CD4-positive, alpha-beta T cell (primary cell): ENCODE measurements at regions not wholly inside any gene's neighbourhood (a gene's known extent, or its start where the extent isn't known, plus 50 kb on each side); places are given as distances from the start of the nearest gene placed in this dataset.

Experiments
- ATAC-seq: fragments of 200-7000 bp; cut with Tn5 transposase; one replicate; pipeline ENCODE4 v1.10.0; 2022; ENCODE audit warnings: mild to moderate bottlenecking; ENCODE audit not compliant: poor library complexity
- CTCF ChIA-PET: fragments of 350-600 bp; sonication (Branson Sonifier 250); formaldehyde crosslinking; loops from one replicate; lab custom pipeline; 2021; ENCODE audit warnings: antibody characterized with exemption, inconsistent platforms; lab: Charles Lee
- POLR2A ChIA-PET: fragments of 350-600 bp; sonication (Branson Sonifier 250); formaldehyde crosslinking; loops from one replicate; lab custom pipeline; 2021; ENCODE audit warnings: antibody characterized with exemption, inconsistent platforms; lab: Charles Lee
- DNase-seq, 14 experiments: peaks; one replicate each; pipeline ENCODE4 v3.0.0-alpha.2; 2013 to 2020; ENCODE audit warnings: mixed read lengths in 2 of 14
- H3K27ac ChIP-seq, 2 donors: one replicate each; pipeline versions ENCODE4 v1.5.1 to v1.7.0; 2013; ENCODE audit warnings: low read length in 2 of 2, low read depth in 1 of 2, mild to moderate bottlenecking in 1 of 2
- H3K27me3 ChIP-seq, 2 experiments: 1 replicate in 1 of 2; 2 replicates in 1 of 2; pipeline versions ENCODE4 v1.6.1 to v1.7.0; 2013; ENCODE audit warnings: low read length in 2 of 2, control low read depth in 1 of 2, mild to moderate bottlenecking in 1 of 2, moderate library complexity in 1 of 2; ENCODE audit not compliant: insufficient read depth in 2 of 2, control insufficient read depth in 1 of 2
- H3K36me3 ChIP-seq: one replicate; pipeline ENCODE4 v1.6.1; 2013; ENCODE audit warnings: low read length, control low read depth; ENCODE audit not compliant: insufficient read depth
- H3K4me1 ChIP-seq: one replicate; pipeline ENCODE4 v1.6.1; 2013; ENCODE audit warnings: low read length, control low read depth; ENCODE audit not compliant: insufficient read depth
- H3K4me3 ChIP-seq: one replicate; pipeline ENCODE4 v1.5.1; 2013; ENCODE audit warnings: mild to moderate bottlenecking, low read length, moderate library complexity
- H3K9me3 ChIP-seq, 2 experiments: 1 replicate in 1 of 2; 2 replicates in 1 of 2; pipeline versions ENCODE4 v1.6.1 to v1.7.0; 2013; ENCODE audit warnings: low read length in 2 of 2, mild to moderate bottlenecking in 2 of 2, control low read depth in 1 of 2, moderate library complexity in 1 of 2; ENCODE audit not compliant: control insufficient read depth in 1 of 2, insufficient read depth in 1 of 2
- H3K27ac Mint-ChIP-seq: one replicate; pipeline ENCODE4 v1.8.0; 2020; ENCODE audit warnings: mixed read lengths
- H3K27me3 Mint-ChIP-seq: one replicate; pipeline ENCODE4 v1.8.0; 2021; ENCODE audit warnings: mixed read lengths
- H3K36me3 Mint-ChIP-seq: one replicate; pipeline ENCODE4 v1.8.0; 2021; ENCODE audit warnings: low read depth, mixed read lengths
- H3K4me1 Mint-ChIP-seq: one replicate; pipeline ENCODE4 v1.8.0; 2021; ENCODE audit warnings: low read depth, mixed read lengths
- H3K4me3 Mint-ChIP-seq: one replicate; pipeline ENCODE4 v1.8.0; 2020; ENCODE audit warnings: mild to moderate bottlenecking, mixed read lengths
- H3K9me3 Mint-ChIP-seq: one replicate; pipeline ENCODE4 v1.8.0; 2020; ENCODE audit warnings: mixed read lengths
- intact Hi-C, 2 experiments: fragments of 100-400 bp; cut with DNase I in 1 of 2; cut with micrococcal nuclease in 1 of 2; formaldehyde crosslinking; loops; one replicate each; pipeline versions ENCODE4 v1.15.1 to v1.9.0; 2023 to 2025; cut with DNase I, micrococcal nuclease
- TF ChIP-seq, protein P1 (sequence below): fragments of 200-600 bp; IDR thresholded peaks from one replicate; pipeline ENCODE4 v1.8.0; 2022; ENCODE audit warnings: antibody characterized with exemption, mild to moderate bottlenecking

DNA sequence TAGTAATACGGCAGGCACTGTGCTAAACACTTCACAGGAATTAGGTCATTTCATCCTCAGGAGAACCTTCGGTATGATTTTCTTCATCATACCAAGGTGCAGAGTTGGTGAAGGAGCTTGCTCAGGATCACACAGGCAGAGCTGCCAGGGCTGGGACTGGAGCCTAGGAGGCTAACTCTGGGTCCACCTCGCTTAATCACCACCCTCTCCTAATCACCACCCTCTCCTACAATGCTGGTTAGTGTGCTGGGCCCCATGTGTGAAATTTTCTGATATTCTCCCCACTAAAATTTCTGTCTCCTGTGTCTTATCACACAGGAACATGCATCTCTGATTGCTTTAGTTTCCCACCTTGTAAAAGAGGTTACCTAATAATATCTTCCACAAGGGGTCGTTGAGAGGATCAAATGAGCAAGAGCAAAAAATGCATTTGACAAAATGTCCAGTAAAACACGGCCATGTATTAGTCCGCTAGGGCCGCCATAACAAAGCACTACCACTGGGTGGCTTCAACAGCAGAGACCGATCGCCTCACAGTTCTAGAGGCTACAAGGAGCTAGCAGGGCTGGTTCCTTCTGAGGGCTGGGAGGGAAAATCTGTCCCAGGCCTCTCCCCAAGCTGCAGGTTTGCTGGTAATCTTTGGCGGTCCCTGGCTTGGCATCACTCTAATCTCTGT, 128.2 kb upstream of the NFIB start:
- intact Hi-C loops: no loop called here
- Histone ChIP-seq H3K36me3 (no peaks in the 10 kb centered on the region), H3K27me3 (peaks cover 0 to 10% of the 10 kb centered on the region in 2 experiments), H3K9me3 (peaks cover 0 to 5% of the 10 kb centered on the region in 2 experiments), H3K27ac (no peak overlapping the region), H3K4me1 (no peaks in the 10 kb centered on the region), H3K4me3 (no peak overlapping the region)
- Mint-ChIP-seq H3K27me3 (peaks cover 5% of the 10 kb centered on the region), H3K36me3 (no peaks in the 10 kb centered on the region), H3K9me3 (no peaks in the 10 kb centered on the region), H3K4me3 (no peak overlapping the region), H3K4me1 (no peaks in the 10 kb centered on the region), H3K27ac (no peak overlapping the region)
- ATAC-seq: no peak
- TF ChIP-seq, protein P1, sequence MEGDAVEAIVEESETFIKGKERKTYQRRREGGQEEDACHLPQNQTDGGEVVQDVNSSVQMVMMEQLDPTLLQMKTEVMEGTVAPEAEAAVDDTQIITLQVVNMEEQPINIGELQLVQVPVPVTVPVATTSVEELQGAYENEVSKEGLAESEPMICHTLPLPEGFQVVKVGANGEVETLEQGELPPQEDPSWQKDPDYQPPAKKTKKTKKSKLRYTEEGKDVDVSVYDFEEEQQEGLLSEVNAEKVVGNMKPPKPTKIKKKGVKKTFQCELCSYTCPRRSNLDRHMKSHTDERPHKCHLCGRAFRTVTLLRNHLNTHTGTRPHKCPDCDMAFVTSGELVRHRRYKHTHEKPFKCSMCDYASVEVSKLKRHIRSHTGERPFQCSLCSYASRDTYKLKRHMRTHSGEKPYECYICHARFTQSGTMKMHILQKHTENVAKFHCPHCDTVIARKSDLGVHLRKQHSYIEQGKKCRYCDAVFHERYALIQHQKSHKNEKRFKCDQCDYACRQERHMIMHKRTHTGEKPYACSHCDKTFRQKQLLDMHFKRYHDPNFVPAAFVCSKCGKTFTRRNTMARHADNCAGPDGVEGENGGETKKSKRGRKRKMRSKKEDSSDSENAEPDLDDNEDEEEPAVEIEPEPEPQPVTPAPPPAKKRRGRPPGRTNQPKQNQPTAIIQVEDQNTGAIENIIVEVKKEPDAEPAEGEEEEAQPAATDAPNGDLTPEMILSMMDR: no peak
- CTCF ChIA-PET: no interaction called here
- DNase-seq: no peak
- POLR2A ChIA-PET: no interaction called here

DNA sequence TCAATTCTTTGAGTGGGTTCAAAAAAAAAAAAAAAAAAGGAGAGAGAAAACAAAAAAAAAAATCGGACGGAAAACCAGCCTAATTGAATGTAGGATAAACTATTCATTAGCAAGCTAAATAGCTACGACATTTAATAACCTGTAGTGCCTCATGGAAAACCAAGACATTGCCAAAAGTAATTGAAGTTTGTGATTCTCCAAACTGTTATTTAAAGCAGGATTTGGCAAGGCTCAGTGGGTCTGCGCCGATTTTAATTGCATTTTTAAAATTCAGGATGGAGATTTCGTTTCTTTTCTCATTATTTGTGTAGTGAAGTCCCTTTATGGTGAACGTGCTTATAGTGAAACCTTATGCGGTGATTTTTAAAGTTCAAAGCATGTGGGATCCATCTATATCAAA, 127.2 kb upstream of the NFIB start:
- TF ChIP-seq, protein P1: no peak
- Mint-ChIP-seq H3K27me3 (peaks cover 5% of the 10 kb centered on the region), H3K9me3 (no peaks in the 10 kb centered on the region), H3K4me3 (no peak overlapping the region), H3K4me1 (no peaks in the 10 kb centered on the region), H3K36me3 (no peaks in the 10 kb centered on the region), H3K27ac (no peak overlapping the region)
- ChIA-PET CTCF (no interaction called here), POLR2A (no interaction called here)
- no peak for DNase-seq
- Histone ChIP-seq H3K9me3 (peaks cover 0 to 5% of the 10 kb centered on the region in 2 experiments), H3K4me1 (no peaks in the 10 kb centered on the region), H3K36me3 (no peaks in the 10 kb centered on the region), H3K27ac (no peak overlapping the region), H3K27me3 (peaks cover 0 to 10% of the 10 kb centered on the region in 2 experiments), H3K4me3 (no peak overlapping the region)
- no peak for ATAC-seq
- intact Hi-C loops: no loop called here

DNA sequence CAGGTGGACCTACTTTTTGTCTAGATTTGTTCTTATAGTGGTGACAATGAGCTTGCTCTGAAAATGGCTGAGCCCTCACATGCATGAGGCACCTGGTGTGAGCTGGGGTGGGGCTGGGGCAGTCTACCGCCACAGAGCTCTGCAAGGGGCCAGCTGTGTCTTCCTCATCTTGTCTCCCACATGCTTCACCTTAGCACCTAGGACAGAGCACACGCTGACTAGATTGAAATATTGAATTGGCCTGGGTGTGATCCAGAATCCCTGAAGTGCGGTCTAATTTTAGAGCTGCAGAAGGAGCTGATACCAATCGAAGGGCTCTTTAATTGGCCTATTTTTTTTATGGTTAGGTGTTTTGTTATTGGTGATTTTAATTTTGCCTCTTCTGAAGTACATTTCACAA, 126.1 kb upstream of the NFIB start:
- intact Hi-C loops: no loop called here
- Mint-ChIP-seq H3K4me3 (no peak overlapping the region), H3K9me3 (no peaks in the 10 kb centered on the region)

More for the DNA sequence above, 126.1 kb upstream of the NFIB start:
- no peak overlapping the region for H3K4me3 ChIP-seq
- ATAC-seq: no peak
- peaks cover 0 to 5% of the 10 kb centered on the region in 2 experiments for H3K9me3 ChIP-seq
- TF ChIP-seq, protein P1: no peak
- no peak for DNase-seq
- H3K27me3 ChIP-seq: peaks cover 0 to 10% of the 10 kb centered on the region in 2 experiments
- Mint-ChIP-seq H3K4me1 (no peaks in the 10 kb centered on the region), H3K36me3 (no peaks in the 10 kb centered on the region), H3K27me3 (peaks cover 9% of the 10 kb centered on the region), H3K27ac (no peak overlapping the region)
- POLR2A ChIA-PET: no interaction called here
- no peaks in the 10 kb centered on the region for H3K4me1 ChIP-seq
- CTCF ChIA-PET: no interaction called here
- no peak overlapping the region for H3K27ac ChIP-seq
- no peaks in the 10 kb centered on the region for H3K36me3 ChIP-seq
